GDM1 (cell line): ENCODE measurements at regions not wholly inside any gene's neighbourhood (a gene's known extent, or its start where the extent isn't known, plus 50 kb on each side); places are given as distances from the start of the nearest gene placed in this dataset.
"Not testable (repeated sequence)": the region's sequence is repeated elsewhere in the genome, so short reads cannot be mapped to it uniquely, and the experiment has no call there.

Experiments
- DNase-seq: peaks from one replicate; lab custom pipeline; 2025; lab: John Stamatoyannopoulos, UW

- DNase-seq: no peak
Measured at GRCh38 chr5:1748271-1748670, 51.4 kb downstream of the MRPL36 start.

- no peak for DNase-seq
Measured at GRCh38 chr5:1747803-1748085, 51.9 kb downstream of the MRPL36 start.

GRCh38 chr5:1747079-1747802 lies 52.4 kb downstream of the MRPL36 start:
- DNase-seq: no peak

DNA sequence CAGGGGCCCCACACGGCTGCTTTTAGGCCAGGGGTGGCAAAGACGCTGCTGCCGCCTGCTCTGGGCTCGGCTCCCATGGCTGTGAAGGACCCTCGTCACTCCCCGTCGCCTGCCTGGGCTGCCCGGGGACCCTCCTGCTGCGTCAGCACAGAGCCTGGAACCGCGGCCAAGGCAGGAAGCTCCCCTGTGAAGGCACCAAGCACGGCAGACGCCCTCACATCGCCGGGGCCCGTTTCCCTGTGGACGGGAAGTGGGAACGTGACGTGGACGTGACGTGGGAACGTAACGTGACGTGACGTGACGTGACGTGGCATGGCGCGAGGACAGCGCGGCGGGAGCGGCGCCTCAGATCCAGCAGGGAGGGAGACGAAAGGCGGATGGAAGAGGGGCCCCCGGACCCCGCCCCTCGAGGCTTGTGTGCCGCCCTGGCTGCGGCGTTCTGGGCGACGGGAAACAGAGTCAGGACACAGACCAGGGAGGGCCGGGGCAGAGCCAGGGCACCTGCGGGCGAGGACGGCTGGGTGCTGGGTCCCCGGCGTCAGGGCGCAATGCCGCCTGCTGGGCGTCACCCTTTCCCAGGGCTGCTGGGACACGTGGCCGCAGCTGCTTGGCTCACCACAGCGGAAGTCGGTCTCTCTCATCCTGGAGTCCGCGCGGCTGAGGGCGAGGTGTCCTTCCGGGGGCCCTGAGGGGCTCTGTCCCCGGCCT lies 53.1 kb downstream of the MRPL36 start:
- no peak for DNase-seq

- DNase-seq: no peak
Measured at GRCh38 chr5:1745796-1746370, 53.8 kb downstream of the MRPL36 start.

- DNase-seq: no peak
Measured at GRCh38 chr5:1745123-1745795, 54.4 kb downstream of the MRPL36 start.

DNA sequence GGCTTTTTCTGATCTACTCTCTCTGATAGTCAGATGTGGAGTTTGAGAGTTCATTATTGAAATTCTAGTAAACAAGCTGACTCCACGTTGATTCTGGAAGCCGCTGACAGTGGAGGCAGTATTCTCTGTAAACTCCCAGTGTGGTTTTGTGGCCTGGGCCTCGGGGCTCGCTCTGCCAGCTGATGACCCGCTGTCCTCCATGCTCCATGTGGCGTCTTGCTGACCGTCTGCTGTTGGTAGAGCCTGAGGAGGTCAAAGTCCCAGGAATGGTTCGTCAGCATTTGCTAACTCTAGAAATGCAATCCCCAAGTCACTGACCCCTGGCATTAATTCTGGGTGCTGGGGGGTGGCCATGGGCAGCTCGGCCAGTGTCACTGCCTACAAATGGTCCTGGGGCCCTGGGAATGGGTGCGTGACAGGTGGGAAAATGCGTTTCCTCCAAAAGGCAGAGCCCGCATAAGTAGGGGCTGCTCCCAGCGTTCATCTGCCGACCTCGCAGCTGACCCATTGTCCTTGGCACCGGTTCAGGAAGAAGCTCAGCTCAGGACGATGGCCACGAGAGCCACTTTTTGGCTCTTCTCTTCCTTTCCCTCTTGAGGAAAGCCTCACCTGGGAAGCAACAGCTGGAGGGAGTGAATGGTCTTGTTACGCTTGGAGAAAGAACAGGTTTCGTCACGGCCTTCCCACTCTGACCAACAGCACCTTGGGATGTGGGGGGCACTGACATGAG lies 55.1 kb downstream of the MRPL36 start:
- no peak for DNase-seq

DNA sequence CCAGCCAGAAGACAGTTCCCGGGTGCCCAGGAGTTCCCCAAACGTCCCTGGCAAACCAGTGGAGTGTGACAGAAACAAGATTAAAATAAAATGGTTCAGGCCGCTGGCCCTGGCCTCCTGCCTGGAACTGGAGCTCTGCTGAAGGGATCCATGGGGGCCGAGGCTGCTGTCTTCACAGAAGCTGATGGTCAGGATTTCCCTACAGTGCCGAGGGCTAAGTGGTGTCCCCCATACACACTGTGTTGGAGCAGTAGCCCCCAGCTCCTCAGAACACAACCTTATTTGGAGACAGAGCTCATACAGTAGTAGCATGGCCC lies 55.9 kb downstream of the MRPL36 start:
- DNase-seq: no peak

- DNase-seq: no peak
Measured at GRCh38 chr5:1743061-1743768, 56.4 kb downstream of the MRPL36 start.

DNA sequence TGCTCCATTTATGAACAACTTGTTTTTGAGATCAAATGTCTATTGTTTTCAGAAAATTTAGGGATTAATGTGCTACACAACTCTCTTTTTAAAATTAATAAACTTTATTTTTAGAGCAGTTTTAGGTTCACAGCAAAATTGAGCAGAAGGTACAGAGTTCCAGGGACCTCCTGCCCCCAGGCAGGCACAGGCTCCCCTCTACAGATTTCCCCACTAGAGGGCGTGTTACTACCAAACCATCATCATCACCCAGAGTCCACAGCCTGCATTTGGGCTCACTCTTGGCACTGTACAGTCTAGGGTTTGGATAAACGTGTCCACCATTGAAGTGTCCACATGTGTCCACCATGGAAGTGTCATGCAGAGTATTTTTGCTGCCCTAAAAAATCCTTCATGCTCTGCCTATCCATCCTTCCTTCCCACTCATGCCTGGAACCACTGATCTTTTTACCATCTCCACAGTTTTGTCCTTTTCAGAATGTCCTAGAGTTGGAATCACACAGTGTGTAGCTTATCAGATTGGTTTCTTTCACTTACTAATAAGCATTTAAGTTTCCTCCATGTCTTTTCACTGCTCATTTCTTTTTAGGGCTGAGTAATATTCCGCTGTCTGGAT lies 61.7 kb downstream of the MRPL36 start:
- DNase-seq: no peak

GRCh38 chr5:1736889-1737711 lies 62.5 kb downstream of the MRPL36 start:
- DNase-seq: no peak

DNA sequence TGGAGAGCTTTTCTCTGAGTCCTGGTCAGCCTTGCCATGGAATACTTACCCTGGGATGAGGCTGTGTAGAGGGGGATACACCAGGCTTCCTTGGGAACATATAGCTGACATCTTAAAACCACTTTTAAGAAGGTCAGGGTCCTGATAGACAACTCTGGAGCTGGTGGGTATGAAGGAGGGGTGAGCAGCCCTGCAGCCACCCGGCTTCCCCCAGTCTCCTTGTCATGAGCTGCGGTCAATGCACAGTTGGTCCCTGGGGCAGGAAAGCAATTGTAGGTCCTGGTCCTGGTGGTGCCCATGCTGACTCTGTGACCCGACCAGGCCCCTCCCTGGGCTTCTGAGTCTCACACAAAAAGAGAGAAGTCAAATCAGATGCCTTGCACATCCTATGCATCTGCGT lies 63.6 kb downstream of the MRPL36 start:
- DNase-seq: no peak

- DNase-seq: no peak
Measured at GRCh38 chr5:1735320-1735970, 64.2 kb downstream of the MRPL36 start.

DNA sequence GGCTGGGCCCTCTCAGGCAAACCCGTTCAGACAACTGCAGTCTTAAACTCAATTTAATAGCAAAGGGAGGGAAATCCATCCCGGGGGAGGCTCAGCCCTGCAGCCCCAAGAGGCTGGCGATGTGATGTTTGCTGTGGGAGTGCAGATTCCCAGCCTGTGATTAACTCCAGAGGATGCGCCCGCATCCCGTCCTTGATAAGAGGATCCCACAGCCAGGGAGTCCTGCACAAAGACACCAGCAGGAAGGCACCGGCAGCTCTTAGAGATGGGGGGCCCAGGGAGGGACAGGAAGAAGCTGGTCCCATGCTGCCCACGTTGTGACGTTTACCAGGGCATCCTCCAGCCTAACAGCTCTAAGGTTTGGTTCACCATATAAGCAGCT lies 64.7 kb downstream of the MRPL36 start:
- DNase-seq: no peak

DNA sequence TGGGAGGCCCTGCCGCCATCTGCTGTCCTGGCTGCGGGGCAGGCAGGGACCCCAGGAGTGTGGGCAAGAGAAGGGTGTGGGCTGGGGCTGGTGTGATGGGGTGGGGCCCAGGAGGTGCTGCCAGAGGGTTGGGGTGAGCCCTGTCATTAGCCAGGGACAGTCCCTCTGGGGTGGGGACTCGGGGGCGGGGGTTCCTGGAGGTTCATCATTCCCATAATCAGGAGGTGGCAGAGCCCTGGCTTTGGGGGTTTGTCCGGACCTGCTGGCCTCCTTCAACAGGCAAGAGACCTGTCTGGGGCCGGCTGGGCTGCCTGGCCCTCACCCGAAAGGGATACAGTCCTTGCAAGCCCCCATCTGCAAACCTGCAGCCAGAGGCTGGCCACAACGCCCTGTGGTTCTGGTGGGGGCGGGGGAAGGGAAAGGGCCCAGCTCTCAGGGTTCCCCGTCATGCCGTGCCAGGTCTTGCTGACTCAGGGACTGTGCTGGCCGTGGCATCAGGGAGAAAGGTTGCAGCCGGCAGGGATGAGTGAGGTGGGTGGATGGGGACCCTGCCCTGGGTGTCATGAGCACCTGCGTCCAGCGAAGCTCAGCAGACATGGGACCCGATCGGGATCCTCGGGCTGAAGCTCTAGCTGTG lies 65.2 kb downstream of the MRPL36 start:
- no peak for DNase-seq

DNA sequence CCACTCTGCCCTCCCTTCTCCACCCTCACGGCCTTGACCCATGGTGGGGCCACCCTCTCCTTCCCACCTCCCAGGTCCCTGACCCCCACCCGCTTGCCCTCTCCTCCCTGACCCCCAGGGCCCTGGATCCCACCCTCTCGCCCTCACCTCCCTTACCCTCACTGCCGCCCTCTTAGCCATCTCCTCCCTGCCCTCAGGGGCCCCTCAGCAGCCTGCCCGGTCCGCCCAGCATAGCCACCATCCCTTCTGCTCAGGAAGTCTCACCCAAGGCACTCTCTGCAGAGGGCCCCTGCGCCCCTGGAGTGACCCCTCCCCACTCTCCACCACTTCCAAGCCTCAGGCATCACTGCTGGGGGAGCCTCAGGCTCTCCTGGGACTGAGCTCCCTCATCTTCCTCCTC lies 66.3 kb downstream of the MRPL36 start:
- DNase-seq: no peak

GRCh38 chr5:1732945-1733344 lies 66.7 kb downstream of the MRPL36 start:
- no peak for DNase-seq

GRCh38 chr5:1732238-1732941 lies 67.2 kb downstream of the MRPL36 start:
- no peak for DNase-seq

GRCh38 chr5:1731855-1732237 lies 67.8 kb downstream of the MRPL36 start:
- DNase-seq: not testable (repeated sequence)
